Panc1 (cell line): ENCODE measurements at regions not wholly inside any gene's neighbourhood (a gene's known extent, or its start where the extent isn't known, plus 50 kb on each side); places are given as distances from the start of the nearest gene placed in this dataset.

Source experiments
- ATAC-seq: fragments of 200-7000 bp; cut with Tn5 transposase; 2 replicates; pipeline ENCODE4 v1.9.1; 2020; ENCODE audit warnings: mild to moderate bottlenecking, moderate library complexity
- BruUV-seq: library from RNA; stranded (reverse); fragments of 400-500 nt; replicated peaks from 2 replicates; lab custom pipeline; 2021; lab: Mats Ljungman, UMichigan
- CTCF ChIA-PET: fragments of 300-600 bp; sonication (Branson Sonifier 250); formaldehyde crosslinking; loops from one replicate; lab custom pipeline; 2022; ENCODE audit warnings: antibody characterized with exemption; lab: Charles Lee
- POLR2A ChIA-PET: fragments of 300-600 bp; sonication (Branson Sonifier 250); formaldehyde crosslinking; loops from one replicate; lab custom pipeline; 2022; ENCODE audit warnings: antibody characterized with exemption; lab: Charles Lee
- DNase-seq: peaks from one replicate; pipeline ENCODE4 v3.0.0-alpha.2; 2010; ENCODE audit warnings: low read depth, low spot score
- H3K27ac ChIP-seq: 2 replicates; pipeline ENCODE4 v1.5.1; 2011; ENCODE audit warnings: mild to moderate bottlenecking, low read length, inconsistent platforms
- H3K27me3 ChIP-seq: fragments of 200-500 bp; sonication (Bioruptor generic); 2 replicates; pipeline ENCODE4 v1.6.0; 2014; ENCODE audit warnings: low read length, inconsistent platforms; ENCODE audit not compliant: control insufficient read depth, insufficient read depth
- H3K36me3 ChIP-seq: fragments of 200-500 bp; sonication (Bioruptor generic); 2 replicates; pipeline ENCODE4 v1.5.1; 2014; ENCODE audit warnings: inconsistent platforms, mild to moderate bottlenecking, low read length, moderate library complexity; ENCODE audit not compliant: control insufficient read depth, insufficient read depth
- H3K4me1 ChIP-seq: 2 replicates; pipeline ENCODE4 v1.5.1; 2011; ENCODE audit warnings: inconsistent platforms, mild to moderate bottlenecking, low read length, moderate library complexity; ENCODE audit not compliant: control insufficient read depth, insufficient read depth
- H3K4me3 ChIP-seq, 2 experiments: 2 replicates each; pipeline ENCODE4 v1.5.1; 2011 to 2012; ENCODE audit warnings: low read depth in 2 of 2, low read length in 2 of 2, mild to moderate bottlenecking in 2 of 2, inconsistent platforms in 1 of 2, moderate library complexity in 1 of 2
- H3K9me3 ChIP-seq: fragments of 200-500 bp; sonication (Bioruptor generic); 2 replicates; pipeline ENCODE4 v1.5.1; 2014; ENCODE audit warnings: low read depth, mild to moderate bottlenecking, inconsistent platforms, low read length, moderate library complexity; ENCODE audit not compliant: control insufficient read depth, insufficient read depth
- POLR2AphosphoS5 ChIP-seq: IDR thresholded peaks from 2 replicates; pipeline ENCODE4 v1.6.1; 2012; ENCODE audit warnings: mild to moderate bottlenecking, low read depth, low read length, moderate library complexity
- REST ChIP-seq, 2 experiments: IDR thresholded peaks; 2 replicates each; pipeline ENCODE4 v1.6.1; 2011 to 2012; ENCODE audit warnings: low read depth in 2 of 2, control low read depth in 1 of 2, low read length in 1 of 2, mild to moderate bottlenecking in 1 of 2, moderate library complexity in 1 of 2; ENCODE audit not compliant: insufficient read depth in 1 of 2
- SIN3A ChIP-seq: IDR thresholded peaks from 2 replicates; pipeline ENCODE4 v1.6.1; 2012; ENCODE audit warnings: low read depth, mild to moderate bottlenecking, low read length, moderate library complexity, borderline replicate concordance; ENCODE audit not compliant: insufficient read depth
- TCF7L2 ChIP-seq: IDR thresholded peaks from 2 replicates; pipeline ENCODE4 v1.6.1; 2011; ENCODE audit warnings: mild to moderate bottlenecking, low read depth, low read length, inconsistent platforms
- in situ Hi-C: cut with HindIII; loops from 2 replicates; pipeline ENCODE4 v1.10.0; 2016; ENCODE audit warnings: low sequenced_read_pairs, low pct_unique_long_range_greater_than_20kb
- intact Hi-C: fragments of 100-400 bp; cut with micrococcal nuclease; formaldehyde crosslinking; loops from one replicate; pipeline ENCODE4 v1.10.0; 2022; ENCODE audit not compliant: unreplicated experiment
- TF ChIP-seq, protein P1 (sequence below): fragments of 450-650 bp; IDR thresholded peaks from 2 replicates; pipeline ENCODE4 v1.5.1; 2017; ENCODE audit warnings: mild to moderate bottlenecking

DNA sequence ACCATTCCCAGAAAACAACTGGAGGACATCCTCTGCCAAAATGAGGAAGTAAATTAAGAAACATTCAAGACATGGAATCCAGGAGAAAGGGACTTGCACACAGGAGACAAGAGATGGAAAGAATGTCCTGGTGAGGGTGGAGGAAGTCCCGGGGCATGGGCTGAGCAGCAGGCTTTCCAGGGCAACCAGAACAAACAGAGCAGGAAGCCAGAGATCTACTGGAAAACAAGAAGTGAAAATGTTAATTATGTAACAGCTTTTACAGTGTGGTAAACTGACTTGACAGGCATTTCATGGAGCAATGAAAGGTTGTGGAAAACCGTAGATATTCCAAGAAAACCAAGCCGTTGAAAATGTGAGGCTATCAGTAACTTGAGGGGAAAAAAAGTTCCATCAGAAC lies 55.2 kb upstream of the ZNF746 start:
- no peak overlapping the region for H3K4me3 ChIP-seq
- no peaks in the 10 kb centered on the region for H3K27me3 ChIP-seq
- ChIA-PET POLR2A (no interaction called here), CTCF (no interaction called here)
- in situ Hi-C loops (no loop called here), intact Hi-C loops (no loop called here)
- no peaks in the 10 kb centered on the region for H3K4me1 ChIP-seq
- BruUV-seq: no TSS peak
- no peak overlapping the region for H3K27ac ChIP-seq
- H3K36me3 ChIP-seq: peaks cover 13% of the 10 kb centered on the region; the same call in 1 of the 2 replicates
- no peaks in the 10 kb centered on the region for H3K9me3 ChIP-seq
- ATAC-seq (no peak), DNase-seq (no peak)
- TF ChIP-seq POLR2AphosphoS5: no peak
- no peak for TF ChIP-seq REST (IDR thresholded peaks at IDR 0.05; ENCODE audit: insufficient read depth in 1 of 2, low read depth in 2 of 2, low read length in 1 of 2)
- TF ChIP-seq TCF7L2: no peak
- TF ChIP-seq SIN3A: no peak
- TF ChIP-seq, protein P1, sequence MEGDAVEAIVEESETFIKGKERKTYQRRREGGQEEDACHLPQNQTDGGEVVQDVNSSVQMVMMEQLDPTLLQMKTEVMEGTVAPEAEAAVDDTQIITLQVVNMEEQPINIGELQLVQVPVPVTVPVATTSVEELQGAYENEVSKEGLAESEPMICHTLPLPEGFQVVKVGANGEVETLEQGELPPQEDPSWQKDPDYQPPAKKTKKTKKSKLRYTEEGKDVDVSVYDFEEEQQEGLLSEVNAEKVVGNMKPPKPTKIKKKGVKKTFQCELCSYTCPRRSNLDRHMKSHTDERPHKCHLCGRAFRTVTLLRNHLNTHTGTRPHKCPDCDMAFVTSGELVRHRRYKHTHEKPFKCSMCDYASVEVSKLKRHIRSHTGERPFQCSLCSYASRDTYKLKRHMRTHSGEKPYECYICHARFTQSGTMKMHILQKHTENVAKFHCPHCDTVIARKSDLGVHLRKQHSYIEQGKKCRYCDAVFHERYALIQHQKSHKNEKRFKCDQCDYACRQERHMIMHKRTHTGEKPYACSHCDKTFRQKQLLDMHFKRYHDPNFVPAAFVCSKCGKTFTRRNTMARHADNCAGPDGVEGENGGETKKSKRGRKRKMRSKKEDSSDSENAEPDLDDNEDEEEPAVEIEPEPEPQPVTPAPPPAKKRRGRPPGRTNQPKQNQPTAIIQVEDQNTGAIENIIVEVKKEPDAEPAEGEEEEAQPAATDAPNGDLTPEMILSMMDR: no peak
